ENCODE measurements at regions not wholly inside any gene's neighbourhood (a gene's known extent, or its start where the extent isn't known, plus 50 kb on each side); places are given as distances from the start of the nearest gene placed in this dataset.

DNA sequence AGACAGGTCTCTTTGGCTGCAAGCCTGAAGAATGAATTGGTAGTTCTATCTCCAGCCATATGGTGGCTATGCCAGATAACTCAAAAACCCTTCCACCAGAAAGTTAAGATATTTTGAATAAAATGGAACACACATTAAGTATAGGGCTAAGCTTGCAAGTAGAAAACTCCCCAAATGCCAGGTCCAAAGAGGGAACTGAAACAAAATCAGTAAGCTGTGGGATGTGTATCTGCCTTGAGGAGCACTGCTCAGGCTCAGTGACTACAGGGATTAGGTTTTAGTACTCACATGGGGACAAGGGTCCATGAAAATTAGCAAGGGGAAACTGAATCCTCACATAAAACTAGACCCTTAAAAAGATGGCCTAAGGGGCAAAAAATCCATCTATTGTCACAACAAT lies 115.7 kb upstream of the PMFBP1 start:
- TF ChIP-seq, protein P1, sequence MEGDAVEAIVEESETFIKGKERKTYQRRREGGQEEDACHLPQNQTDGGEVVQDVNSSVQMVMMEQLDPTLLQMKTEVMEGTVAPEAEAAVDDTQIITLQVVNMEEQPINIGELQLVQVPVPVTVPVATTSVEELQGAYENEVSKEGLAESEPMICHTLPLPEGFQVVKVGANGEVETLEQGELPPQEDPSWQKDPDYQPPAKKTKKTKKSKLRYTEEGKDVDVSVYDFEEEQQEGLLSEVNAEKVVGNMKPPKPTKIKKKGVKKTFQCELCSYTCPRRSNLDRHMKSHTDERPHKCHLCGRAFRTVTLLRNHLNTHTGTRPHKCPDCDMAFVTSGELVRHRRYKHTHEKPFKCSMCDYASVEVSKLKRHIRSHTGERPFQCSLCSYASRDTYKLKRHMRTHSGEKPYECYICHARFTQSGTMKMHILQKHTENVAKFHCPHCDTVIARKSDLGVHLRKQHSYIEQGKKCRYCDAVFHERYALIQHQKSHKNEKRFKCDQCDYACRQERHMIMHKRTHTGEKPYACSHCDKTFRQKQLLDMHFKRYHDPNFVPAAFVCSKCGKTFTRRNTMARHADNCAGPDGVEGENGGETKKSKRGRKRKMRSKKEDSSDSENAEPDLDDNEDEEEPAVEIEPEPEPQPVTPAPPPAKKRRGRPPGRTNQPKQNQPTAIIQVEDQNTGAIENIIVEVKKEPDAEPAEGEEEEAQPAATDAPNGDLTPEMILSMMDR (IDR thresholded peaks at IDR 0.05 in 8 of 11, conservative IDR thresholded peaks at IDR 0.05 in 3 of 11), result no peak
- TF ChIP-seq POLR2A (IDR thresholded peaks at IDR 0.05) (no peak), POLR2AphosphoS5 (IDR thresholded peaks at IDR 0.05) (no peak)
